DMS114 treated with DMSO at 0.1 percent for 48 hours (cell line): ENCODE measurements at regions not wholly inside any gene's neighbourhood (a gene's known extent, or its start where the extent isn't known, plus 50 kb on each side); places are given as distances from the start of the nearest gene placed in this dataset.
"Not testable (repeated sequence)": the region's sequence is repeated elsewhere in the genome, so short reads cannot be mapped to it uniquely, and the experiment has no call there.

Experiments used
- DNase-seq: peaks from one replicate; lab custom pipeline; 2025; ENCODE audit not compliant: unreplicated experiment; lab: John Stamatoyannopoulos, UW

GRCh38 chr18:961644-962355, 57.1 kb downstream of the ADCYAP1 start:
- DNase-seq = peak; percentile 27

GRCh38 chr18:963276-963675, 58.6 kb downstream of the ADCYAP1 start:
- no peak for DNase-seq

GRCh38 chr18:965921-966758, 61.5 kb downstream of the ADCYAP1 start:
- DNase-seq = no peak

- DNase-seq = no peak
Observed at GRCh38 chr18:966759-967576, 62.3 kb downstream of the ADCYAP1 start.

- not testable (repeated sequence) for DNase-seq
Observed at GRCh38 chr18:968910-969309, 64.2 kb downstream of the ADCYAP1 start.

GRCh38 chr18:969311-969710, 64.6 kb downstream of the ADCYAP1 start:
- DNase-seq = not testable (repeated sequence)

- DNase-seq = not testable (repeated sequence)
Observed at GRCh38 chr18:974606-975005, 69.9 kb downstream of the ADCYAP1 start.

- DNase-seq = not testable (repeated sequence)
Observed at GRCh38 chr18:976393-977128, 71.9 kb downstream of the ADCYAP1 start.

- not testable (repeated sequence) for DNase-seq
Observed at GRCh38 chr18:977327-977726, 72.7 kb downstream of the ADCYAP1 start.

- not testable (repeated sequence) for DNase-seq
Observed at GRCh38 chr18:977732-978131, 73.1 kb downstream of the ADCYAP1 start.

GRCh38 chr18:980586-980985, 75.9 kb downstream of the ADCYAP1 start:
- no peak for DNase-seq

GRCh38 chr18:984004-984403, 79.3 kb downstream of the ADCYAP1 start:
- DNase-seq = no peak

GRCh38 chr18:985212-985661, 80.6 kb downstream of the ADCYAP1 start:
- no peak for DNase-seq

GRCh38 chr18:986051-986450, 81.4 kb downstream of the ADCYAP1 start:
- DNase-seq = no peak

- DNase-seq = no peak
Observed at GRCh38 chr18:986552-986951, 81.9 kb downstream of the ADCYAP1 start.

- no peak for DNase-seq
Observed at GRCh38 chr18:987325-988186, 82.9 kb downstream of the ADCYAP1 start.

- no peak for DNase-seq
Observed at GRCh38 chr18:989425-989824, 84.8 kb downstream of the ADCYAP1 start.

- DNase-seq = no peak
Observed at GRCh38 chr18:990197-990596, 85.5 kb downstream of the ADCYAP1 start.

- no peak for DNase-seq
Observed at GRCh38 chr18:991441-991840, 86.8 kb downstream of the ADCYAP1 start.

GRCh38 chr18:993560-993959, 88.9 kb downstream of the ADCYAP1 start:
- DNase-seq = no peak
